Stimulated activated CD4-positive, alpha-beta T cell treated with anti-CD3 and anti-CD28 coated beads, Interleukin-4, amount 100 ng/mL, for 4 hours (primary cell): ENCODE measurements at regions not wholly inside any gene's neighbourhood (a gene's known extent, or its start where the extent isn't known, plus 50 kb on each side); places are given as distances from the start of the nearest gene placed in this dataset.

Experiments used
- DNase-seq, 2 experiments: peaks; one replicate each; pipeline ENCODE4 v3.0.0-alpha.2; 2020

DNA sequence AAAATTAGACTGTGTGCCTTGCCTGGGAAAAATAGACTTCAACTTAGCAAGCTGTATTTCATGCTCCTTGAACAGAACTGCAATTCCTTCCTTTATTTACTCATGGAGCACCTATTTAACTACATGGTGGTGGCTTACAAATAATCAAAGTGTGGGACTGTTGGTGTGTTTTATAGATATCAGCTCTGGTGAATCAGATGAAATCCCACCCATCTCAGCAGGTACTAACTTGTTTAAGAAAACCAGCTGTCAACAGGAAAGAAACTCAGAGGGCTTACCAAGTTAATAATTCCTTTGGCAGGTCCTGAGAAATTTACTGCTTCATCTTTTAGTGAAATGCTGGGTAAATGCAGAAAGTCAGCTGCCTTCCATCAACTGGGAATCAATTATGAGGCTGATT is 830.6 kb downstream of the SLC4A3 start:
- no peak for DNase-seq

DNA sequence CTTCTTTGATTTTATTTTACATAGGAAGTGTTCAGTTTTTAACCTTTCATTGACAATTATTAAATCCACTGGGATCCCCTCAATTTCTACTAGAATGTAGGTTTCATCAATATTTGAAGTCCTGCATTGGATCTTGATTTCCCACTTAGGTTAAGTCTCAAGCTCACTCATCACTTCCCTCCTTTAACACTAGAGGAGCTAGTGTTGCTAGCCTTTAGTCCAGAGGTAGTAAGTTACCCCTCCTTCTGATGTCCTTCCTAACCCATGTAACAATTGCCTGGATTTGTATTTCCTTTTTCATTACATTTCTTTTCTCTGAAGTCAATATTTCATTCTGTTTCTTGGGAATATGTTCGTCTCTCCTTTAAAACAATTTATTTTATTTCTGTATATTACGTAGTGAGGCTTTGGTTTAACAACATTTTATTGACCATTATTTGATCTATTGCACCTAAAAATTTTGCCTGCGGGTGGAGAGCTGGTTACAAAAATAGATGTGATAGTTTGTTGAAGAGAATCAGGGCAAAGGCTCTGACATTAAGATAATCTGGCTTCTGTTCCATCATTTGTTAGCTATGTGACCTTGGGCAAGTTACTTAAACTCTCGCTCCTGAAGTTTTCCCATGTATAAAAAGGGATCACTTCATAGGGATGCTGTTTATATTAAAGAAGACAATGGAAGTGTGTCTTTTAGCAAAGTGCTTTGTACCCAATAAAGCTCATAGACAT is 833.0 kb downstream of the SLC4A3 start:
- DNase-seq = no peak

DNA sequence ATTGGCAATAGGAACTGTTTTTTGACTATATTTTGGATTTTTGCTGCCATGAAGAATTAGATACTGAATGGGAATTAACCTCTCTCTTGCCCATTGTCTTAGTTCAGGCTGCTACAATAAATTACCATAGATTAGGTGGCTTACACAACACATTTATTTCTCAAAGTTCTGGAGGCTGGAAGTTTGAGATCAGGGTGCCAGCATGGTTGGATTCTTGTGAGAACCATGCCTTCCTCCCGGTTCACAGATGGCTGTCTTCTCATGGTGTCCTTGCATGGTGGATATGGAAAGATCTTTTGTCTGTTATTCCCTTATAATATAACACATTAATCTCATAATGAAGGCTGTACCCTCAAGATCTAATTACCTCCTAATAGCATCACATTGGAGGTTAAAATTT is 836.4 kb downstream of the SLC4A3 start:
- DNase-seq = no peak

DNA sequence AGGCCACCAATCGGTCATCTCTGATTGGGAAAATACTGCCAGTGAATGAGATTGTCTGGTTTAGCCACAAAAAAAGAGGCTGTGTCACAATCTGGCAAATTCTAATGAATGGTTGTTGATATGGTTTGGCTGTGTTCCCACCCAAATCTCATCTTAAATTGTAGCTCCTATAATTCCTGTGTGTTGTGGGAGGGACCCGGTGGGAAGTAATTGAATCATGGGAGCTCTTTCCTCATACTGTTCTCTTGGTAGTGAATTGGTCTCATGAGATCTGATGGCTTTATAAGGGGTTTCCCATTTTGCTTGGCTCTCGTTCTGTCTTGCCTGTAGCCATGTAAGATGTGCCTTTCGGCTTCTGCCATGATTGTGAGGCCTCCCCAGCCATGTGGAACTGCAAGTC is 838.3 kb downstream of the SLC4A3 start:
- no peak for DNase-seq

DNA sequence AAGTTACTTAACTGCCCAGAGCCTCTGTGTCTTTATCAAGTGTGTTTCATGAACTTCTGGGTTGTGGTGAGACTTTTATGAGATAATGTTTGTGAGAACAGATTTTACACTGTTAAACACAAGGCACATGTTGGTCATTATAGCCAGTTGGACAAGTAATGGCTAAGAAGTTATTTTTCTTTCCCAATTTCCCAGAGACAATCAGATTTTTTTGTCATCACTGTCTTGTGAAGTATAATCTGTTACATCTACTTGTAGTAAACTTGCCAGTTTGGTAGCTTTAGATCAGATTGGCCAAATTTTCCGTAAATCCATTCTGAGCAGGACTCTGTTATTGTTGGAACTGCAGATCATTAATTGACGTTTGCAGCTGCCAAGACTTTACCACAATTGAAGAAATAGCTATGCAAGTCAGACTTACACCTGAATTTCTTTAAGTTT is 838.8 kb downstream of the SLC4A3 start:
- no peak for DNase-seq

DNA sequence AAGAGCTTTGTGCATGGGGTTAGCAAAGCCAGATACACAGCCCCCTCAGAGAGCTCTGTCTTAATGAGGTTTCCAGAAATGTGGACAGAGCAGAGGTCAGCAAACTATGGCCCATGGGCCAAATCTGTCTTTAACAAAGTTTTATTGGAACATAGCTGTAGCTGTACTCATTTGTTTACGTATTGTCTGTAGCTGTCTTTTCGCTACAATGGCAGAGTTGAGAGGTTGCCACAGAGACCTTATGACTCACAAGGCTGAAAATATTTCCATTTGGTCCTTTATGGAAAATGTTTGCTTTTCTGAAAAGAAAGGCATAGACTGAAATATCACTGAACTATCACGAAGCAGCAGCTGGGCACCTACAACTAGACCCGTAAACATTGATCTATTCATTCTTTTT is 841.8 kb downstream of the SLC4A3 start:
- no peak for DNase-seq

DNA sequence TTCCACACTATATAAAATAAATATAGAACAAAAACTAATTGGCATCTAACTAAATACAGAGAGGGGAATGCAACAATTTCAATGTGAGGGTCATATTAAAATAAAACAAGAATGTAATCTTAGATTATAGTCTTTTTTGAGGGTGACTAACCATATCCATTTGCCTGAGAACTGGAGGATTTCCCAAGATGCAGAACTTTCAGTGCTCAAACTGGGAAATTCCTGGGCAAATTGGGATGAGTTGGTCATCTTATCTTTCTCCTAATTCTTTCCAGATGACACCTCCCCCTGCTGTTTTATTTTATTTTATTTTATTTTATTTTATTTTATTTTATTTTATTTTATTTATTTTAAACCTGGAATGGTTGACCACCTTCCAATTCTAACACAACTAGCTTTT is 846.2 kb downstream of the SLC4A3 start:
- no peak for DNase-seq

DNA sequence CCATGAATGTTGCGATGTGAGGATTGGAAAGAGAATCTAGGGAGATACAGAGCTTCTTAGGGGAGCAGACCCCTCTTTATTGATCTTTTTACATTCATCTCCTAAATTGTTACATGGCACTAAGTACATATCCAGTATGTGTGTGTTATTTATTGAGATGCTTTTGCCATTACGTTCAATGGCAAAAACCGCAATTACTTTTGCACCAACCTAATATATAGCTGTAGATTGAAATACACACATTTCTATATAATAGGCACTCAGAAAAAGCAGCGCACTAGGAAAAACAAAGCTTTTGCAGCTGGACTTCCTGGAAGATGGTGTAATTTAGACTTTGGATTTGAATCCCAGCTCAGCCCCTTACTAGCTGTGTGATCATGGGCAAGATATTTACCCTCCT is 849.4 kb downstream of the SLC4A3 start:
- DNase-seq = no peak

DNA sequence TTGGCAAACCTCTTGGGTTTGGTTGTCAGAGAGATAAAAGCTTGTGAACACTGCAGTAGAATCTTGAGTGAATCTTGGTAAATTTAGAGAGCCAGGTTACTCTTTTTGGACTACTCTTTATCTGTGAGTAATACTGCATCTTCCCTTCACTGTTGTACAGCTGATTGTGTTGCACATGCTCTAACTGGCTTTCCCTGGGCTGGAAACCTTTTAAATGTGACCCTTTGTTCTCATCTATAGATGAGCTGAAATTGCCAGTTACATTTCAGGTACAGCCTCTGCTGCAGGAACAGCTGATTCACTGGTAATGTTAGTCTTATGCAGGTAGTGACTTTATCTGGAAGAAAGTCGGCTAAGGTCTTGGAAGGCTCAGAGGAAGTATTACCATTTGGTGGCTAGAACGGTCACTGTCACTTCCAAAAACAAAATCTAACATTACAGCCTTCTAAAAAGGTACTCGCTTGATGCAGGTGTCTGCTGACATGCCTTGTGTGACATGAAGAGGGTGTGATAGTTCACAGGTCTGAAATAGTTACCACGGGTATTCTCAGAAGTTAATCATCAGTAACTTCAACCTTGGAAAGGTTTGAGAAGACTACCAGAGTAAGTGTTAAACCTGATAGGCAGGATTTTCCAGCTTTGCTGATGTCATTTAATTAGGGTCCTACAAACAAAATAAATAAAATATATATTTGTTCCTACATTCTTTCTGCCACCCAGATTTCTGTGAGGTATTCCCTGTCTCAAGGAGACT is 851.1 kb downstream of the SLC4A3 start:
- no peak for DNase-seq

DNA sequence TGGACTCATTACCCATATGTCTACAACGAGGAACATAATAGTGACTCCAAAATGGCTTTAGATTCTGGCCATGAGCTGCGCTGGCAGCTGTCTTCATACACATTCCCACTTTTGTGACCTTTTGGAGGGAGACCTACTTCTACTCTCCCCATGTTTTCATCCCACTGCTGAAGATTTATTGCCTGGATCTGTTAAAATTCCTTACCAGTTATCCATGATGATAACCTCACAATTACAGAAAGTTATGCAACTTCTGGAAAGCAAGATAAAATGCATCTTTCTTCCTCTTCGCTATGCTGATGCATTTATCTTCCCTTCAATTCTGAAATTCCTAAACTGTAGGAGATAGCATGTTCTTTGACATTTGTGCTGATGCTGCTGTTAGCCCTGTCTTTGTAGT is 855.3 kb downstream of the SLC4A3 start:
- no peak for DNase-seq

DNA sequence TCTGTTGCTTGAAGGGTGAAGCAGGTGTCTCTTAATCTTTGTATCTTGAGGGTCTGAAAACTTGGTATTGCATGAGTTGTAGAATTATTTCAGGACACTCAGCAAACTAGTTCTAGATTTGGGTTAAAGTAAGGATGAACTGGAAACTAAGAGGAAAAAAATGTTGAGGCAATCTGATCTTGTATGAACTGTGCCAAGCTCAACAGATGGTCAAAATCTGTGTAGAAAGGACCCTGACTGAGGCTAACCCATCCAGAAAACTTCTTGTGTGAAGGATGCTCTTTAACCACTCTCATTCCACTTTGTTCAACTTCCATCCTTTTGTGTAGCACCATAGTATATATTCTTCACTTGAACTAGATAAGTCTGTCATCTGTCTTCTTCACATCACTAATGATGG is 861.7 kb downstream of the SLC4A3 start:
- DNase-seq = no peak

DNA sequence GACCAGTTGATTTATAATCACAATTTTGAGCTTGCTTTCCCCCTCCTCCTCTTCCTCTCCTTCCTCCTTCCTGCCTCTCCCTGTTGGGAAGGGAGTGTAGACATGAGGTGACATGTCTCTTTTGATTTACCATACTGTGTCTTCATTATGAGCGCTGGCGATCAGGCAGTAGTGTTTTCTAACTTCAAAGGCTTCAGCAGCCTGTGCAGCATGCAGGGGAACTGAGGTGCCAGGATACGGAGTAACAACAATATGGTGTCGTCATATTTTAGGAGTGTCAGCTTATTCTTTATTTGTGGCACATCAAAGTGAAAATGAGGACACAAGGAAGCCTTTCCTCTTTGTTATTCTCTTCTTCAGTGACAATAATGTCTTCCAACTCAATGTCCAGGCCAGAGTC is 864.2 kb downstream of the SLC4A3 start:
- DNase-seq = no peak

DNA sequence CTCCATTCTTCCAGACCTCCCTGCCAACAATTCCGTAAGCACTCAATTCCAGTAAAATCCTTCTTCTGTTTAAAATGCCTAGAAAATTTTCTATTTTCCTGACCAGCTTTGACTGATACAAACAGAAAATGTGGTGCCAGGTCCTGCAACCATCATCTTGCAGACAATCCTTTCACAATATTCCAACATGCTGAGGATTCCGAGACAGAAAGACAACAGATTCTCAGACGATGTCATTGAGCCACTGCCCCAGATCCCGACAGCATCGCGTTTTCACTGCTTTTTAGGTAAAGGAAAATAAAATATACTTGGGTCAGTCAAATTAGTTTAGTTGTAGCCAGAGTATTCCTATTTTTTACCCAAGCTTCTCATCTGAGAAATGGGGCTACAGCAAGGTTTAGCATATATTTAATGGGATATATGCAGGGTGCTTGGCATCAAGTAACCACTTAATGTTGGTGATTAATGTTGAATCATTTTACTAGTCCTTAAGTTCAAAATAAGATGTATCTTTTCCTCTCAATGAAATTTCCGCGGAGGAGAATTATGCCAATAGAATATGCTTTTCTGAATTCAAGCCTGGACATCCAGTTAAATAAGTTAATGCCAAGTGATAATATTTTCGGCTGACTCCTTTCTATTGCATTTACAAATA is 866.6 kb downstream of the SLC4A3 start:
- no peak for DNase-seq

DNA sequence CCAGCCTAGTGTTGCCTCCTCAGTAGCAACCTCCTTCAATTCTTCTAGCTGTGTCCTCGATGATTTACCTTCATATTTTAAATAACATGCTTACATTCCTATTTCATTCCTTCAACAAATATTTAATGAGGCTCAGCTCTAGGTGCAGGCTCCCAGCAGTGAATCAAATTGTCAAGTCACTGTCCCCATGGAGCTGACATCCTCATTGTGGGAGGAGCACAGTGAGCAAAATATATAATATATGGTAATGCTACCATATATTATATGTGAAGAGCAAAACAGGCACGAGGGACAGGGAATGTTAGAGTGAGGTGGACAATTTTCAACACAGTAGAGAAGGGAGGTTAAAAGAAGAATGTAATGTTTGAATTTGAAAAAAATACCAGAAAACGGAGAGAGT is 869.1 kb downstream of the SLC4A3 start:
- no peak for DNase-seq

DNA sequence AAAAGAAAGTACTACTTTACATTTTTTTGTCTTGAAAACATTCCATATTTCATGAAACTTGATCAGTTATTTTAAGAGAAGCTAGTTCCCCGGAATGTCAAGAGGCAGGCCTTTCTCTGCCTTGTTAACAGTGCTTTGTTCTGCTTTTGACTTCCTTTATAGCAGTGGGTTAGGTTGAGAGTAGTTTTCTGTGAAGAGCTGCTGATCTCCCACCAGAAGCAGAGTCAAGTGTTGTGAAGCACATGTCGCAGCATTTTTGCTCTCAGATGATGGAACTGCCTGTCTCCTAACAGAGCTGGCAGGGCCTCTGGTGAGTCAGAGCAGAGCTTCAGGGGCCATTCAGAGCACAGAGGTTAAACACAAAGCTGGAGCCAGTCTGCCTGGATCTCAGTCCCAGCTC is 871.8 kb downstream of the SLC4A3 start:
- no peak for DNase-seq

DNA sequence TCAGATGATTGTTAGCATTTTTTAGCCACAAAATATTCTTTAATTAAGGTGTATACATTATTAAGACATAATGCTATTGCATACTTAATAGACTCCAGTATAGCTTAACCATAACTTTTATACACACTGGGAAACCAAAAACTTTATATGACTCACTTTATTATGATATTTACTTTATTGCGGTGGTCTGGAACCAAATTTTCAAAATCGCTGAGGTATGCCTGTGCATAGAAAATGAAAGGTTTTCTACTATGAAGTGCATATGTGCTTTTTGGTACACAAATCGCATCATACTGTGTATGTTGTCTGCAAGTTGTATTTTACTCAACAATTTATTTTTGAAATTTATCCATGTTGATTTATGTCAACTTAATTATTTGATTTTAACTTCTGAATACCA is 875.1 kb downstream of the SLC4A3 start:
- no peak for DNase-seq

DNA sequence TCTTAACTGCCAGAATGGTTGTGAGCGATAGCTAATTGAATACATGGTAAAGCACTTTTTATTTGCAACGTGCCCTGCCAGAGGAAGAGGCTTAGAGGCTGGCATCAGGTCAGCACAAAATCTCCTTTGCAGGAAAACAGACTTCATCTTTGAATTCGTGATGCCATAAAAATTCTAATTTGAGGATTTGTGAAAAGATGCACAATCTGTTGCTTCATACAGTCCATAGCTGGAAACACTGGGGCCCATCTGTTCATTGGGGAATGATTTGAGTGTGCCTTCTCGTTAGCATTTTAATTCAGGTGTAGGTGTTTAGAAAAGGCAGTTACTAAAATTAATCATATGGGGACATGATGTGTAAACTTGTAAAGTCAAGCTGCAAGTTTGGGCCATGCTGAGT is 876.0 kb downstream of the SLC4A3 start:
- DNase-seq = no peak

DNA sequence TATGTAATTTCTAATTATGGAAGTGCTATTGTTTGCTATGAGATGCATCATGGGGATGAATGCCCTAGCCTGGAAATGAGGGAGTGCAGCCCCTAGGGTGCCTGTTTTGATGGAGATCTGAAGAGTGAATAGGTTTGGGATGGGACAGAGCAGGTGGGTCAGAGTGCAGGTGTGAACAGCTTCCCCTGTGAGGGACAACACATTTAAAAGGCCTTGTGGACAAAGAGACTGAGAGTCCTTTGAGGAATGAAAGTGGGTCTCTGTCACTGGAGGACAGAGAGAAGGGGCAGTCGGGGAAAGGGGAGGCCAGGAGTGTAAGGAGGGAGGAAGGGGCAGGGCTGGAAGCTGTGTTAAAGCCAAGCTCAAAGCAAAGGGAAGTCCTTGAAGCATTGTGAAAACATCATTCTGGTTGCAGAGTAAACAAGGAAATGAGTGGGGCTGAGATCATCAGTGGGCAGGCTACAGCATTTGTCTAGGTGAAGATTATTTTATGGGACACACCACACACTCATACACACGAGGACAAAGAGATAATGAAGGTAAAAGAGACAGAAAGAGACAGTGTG is 877.6 kb downstream of the SLC4A3 start:
- DNase-seq = no peak

DNA sequence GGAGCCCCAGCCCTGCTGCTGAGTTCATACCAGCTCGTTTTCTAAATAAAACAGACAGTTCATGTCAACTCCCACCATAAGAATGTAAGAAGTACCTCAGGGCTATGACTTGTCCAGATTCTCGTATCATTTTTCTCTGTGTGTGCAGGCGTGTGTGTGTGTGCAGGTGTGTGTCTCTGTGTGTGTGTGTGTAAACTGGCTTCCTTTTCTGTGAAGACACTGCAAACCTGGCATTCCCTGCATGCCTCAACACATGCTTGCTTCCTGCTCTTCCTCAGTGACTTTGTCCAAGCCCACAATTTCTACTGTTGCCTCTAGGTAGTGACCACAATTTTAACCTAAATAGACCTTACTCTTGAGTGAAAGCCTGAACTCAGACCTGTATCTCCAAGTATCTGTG is 879.0 kb downstream of the SLC4A3 start:
- DNase-seq = no peak

DNA sequence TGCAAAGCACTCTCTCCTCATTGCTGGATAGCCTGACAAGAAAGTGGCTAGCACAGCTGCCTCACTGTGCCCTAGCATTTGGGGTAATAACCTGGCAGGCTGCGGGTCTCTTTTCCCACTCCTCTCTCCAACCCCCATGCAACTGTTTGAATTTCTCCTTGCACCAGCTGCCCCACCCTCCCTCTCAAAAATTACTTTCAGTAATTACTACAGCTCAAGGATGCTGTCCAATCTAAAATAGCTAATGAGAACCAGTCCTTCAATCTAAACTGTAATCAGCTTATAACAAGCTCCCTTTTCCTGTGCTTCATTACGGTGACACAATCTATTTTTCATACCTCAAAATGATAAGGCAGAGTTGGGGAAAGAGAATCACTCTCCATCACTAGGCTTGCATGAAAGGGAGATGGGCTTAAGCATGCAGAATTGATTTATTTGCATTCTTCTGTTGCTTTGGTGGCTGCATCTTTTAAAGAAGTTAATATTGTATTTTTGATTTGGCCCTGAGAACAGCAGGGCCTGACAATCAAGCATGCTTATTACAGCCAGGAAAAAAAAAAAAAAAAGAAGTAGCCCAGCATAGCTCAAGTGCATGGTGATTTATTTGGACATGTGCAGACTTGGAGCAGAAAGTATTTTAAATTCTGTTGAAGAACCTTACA is 881.8 kb downstream of the SLC4A3 start:
- no peak for DNase-seq

DNA sequence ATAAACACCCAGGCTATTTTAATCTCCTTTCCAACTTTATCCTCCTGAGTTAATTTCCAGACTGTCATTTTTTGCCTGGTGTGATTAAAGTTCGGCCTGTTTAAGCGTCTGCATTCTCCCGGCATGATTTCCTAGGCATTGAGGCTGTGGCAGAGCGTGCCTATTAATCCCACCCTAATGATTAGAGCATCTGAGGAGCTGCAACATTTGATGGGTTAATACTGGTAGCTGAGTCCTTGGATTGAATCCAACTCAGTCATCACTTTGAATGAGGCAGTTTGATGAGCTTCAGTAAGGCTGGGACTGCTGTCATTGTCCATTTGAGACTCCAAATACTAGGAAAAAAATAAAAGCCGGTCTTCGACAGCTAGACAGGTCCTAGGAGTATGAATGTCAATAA is 882.5 kb downstream of the SLC4A3 start:
- DNase-seq = no peak

DNA sequence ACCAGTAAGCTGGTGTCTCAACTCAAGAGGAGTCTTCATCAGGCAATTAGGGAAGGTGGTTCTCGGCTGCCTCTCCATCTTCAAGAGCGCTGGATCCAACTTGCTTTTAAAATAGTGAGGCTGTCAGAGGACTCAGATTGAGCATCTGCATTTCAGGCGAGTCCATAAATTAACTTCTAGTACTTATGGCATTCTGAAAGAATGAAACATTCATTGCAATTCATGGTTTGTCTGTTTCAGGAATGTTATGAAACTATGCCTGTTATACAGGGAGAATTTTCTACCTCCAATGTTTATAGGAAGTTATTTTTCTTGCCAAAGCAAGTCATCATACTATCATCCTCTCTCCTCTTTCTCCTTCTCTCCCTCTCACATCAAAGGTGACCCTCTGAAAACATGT is 883.2 kb downstream of the SLC4A3 start:
- DNase-seq = no peak

DNA sequence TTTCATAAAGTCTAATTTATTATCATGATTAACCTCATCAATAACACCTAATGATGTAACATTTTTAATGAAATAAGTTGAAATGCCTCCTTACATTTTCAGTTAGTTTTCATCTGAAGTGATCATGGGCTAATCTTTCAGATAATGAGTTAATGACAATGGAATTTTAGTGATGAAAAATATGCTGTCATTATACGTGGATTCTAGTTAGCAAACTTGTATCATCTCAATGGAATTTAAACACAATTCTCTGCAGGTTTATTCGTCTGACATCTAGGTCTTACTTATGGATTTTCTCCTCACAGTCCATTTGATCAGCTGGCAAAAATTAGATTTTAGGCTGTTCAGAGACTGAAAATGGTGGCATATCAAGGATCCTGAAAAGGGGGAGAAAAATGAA is 885.0 kb downstream of the SLC4A3 start:
- no peak for DNase-seq
